ENCODE measurements at regions not wholly inside any gene's neighbourhood (a gene's known extent, or its start where the extent isn't known, plus 50 kb on each side); places are given as distances from the start of the nearest gene placed in this dataset.

DNA sequence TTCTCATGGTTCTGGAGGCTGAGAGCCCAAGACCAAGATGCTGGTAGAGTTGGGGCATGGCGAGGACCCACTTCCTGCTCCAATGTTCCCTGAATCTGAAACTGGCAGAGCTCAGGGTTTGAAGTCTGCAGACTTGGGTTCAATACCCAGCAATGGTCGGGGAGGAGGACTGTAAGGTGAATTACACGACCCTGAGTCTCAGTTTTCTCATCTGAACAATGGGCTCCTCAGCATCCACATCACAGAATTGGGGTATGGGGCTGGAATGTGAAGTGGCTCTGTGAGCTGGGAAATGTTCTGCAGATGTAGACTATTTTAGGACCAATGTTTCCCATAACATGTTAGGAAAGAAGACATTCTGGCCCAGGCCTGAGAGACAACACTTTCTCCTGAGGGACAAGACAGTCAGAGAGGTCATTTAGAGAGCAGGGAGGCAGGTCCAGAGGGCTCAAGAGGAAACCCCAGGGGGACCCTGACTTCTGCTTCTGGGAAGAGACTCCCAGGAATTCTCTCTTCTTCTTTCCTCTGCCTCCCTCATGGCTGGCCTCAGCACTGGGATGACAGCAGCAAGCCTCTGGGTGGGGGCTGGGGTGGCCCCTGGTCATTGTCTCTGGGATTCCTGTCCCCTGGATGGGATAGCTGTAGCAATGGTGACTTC, 141.3 kb upstream of the PMEPA1 start:
- TF ChIP-seq, protein P1, sequence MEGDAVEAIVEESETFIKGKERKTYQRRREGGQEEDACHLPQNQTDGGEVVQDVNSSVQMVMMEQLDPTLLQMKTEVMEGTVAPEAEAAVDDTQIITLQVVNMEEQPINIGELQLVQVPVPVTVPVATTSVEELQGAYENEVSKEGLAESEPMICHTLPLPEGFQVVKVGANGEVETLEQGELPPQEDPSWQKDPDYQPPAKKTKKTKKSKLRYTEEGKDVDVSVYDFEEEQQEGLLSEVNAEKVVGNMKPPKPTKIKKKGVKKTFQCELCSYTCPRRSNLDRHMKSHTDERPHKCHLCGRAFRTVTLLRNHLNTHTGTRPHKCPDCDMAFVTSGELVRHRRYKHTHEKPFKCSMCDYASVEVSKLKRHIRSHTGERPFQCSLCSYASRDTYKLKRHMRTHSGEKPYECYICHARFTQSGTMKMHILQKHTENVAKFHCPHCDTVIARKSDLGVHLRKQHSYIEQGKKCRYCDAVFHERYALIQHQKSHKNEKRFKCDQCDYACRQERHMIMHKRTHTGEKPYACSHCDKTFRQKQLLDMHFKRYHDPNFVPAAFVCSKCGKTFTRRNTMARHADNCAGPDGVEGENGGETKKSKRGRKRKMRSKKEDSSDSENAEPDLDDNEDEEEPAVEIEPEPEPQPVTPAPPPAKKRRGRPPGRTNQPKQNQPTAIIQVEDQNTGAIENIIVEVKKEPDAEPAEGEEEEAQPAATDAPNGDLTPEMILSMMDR (IDR thresholded peaks at IDR 0.05): no peak
- no peak for TF ChIP-seq EP300 (IDR thresholded peaks at IDR 0.05)
- TF ChIP-seq POLR2A (IDR thresholded peaks at IDR 0.05): no peak
